Ishikawa (cell line): ENCODE measurements at regions not wholly inside any gene's neighbourhood (a gene's known extent, or its start where the extent isn't known, plus 50 kb on each side); places are given as distances from the start of the nearest gene placed in this dataset.

Experiments used
- RAD21 ChIP-seq: IDR thresholded peaks from 2 replicates; pipeline ENCODE4 v1.6.1; 2012; ENCODE audit warnings: low read depth
- TAF1 ChIP-seq: IDR thresholded peaks from 2 replicates; pipeline ENCODE4 v1.6.1; 2012; ENCODE audit warnings: low read depth, mild to moderate bottlenecking
- TEAD4 ChIP-seq: IDR thresholded peaks from 2 replicates; pipeline ENCODE4 v1.6.1; 2012
- TF ChIP-seq, protein P1 (sequence below): IDR thresholded peaks from 2 replicates; pipeline ENCODE4 v1.6.1; 2012

DNA sequence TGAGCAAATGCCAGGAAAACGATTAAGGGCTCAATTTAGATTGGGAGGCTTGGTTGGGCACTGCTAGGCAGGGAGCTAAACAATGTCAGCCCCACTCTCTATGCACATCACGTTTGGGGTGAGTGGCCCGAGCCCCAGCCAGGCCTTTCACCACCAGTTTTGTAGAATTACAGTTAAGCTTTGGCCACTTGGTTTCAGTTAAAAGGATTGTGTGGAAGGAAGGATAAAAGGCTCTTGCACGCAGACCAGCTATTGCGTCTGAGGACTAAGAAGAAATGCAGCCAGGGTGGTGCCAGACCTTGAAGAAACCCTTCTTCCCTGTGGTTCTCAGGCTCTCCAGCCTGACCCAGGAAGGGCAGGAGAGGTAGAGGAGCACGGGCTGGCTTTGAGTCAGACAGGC is 125.3 kb upstream of the SLC44A1 start:
- TF ChIP-seq TAF1 (no peak), TEAD4 (no peak), RAD21 (no peak)
- TF ChIP-seq, protein P1, sequence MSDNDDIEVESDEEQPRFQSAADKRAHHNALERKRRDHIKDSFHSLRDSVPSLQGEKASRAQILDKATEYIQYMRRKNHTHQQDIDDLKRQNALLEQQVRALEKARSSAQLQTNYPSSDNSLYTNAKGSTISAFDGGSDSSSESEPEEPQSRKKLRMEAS = no peak
